GM12878 (cell line): ENCODE measurements at regions not wholly inside any gene's neighbourhood (a gene's known extent, or its start where the extent isn't known, plus 50 kb on each side); places are given as distances from the start of the nearest gene placed in this dataset.

Experiments
- ATAC-seq: fragments of 200-7000 bp; cut with Tn5 transposase; 3 replicates; pipeline ENCODE4 v1.9.1; 2020; ENCODE audit warnings: mild to moderate bottlenecking, moderate library complexity
- BruUV-seq: library from RNA; stranded (reverse); fragments of 400-500 nt; replicated peaks from 2 replicates; lab custom pipeline; 2021; lab: Mats Ljungman, UMichigan
- CTCF ChIA-PET: fragments of 300-600 bp; sonication (Branson Sonifier 250); formaldehyde crosslinking; extraction: SDS; loops from one replicate; lab custom pipeline; 2021; ENCODE audit warnings: inconsistent platforms; lab: Yijun Ruan, JAX
- POLR2A ChIA-PET: fragments of 350-600 bp; formaldehyde crosslinking; extraction: SDS; loops from one replicate; lab custom pipeline; 2021; ENCODE audit warnings: inconsistent platforms; lab: Charles Lee
- RAD21 ChIA-PET: fragments of 300-600 bp; sonication (Branson Sonifier 250); formaldehyde crosslinking; loops from one replicate; lab custom pipeline; 2023; ENCODE audit warnings: antibody characterized with exemption; ENCODE audit not compliant: unreplicated experiment; lab: Charles Lee
- SMC1A ChIA-PET: fragments of 300-600 bp; sonication (Branson Sonifier 250); formaldehyde crosslinking; loops from one replicate; lab custom pipeline; 2023; ENCODE audit not compliant: unreplicated experiment, uncharacterized antibody; lab: Charles Lee
- DNase-seq: peaks from one replicate; pipeline ENCODE4 v3.0.0-alpha.2; 2011; ENCODE audit warnings: low read depth, low spot score
- FAIRE-seq: peaks from 3 replicates; lab custom pipeline; 2011; peaks lifted over from hg19 to GRCh38; lab: Jason Lieb, UNC
- H2AFZ ChIP-seq: 2 replicates; pipeline ENCODE4 v1.6.0; 2011; ENCODE audit warnings: low read depth, low read length, control low read depth; ENCODE audit not compliant: control insufficient read depth
- H3K27ac ChIP-seq: 2 replicates; pipeline ENCODE4 v1.5.1; 2011; ENCODE audit warnings: control low read depth; ENCODE audit not compliant: control insufficient read depth, insufficient read depth
- H3K27me3 ChIP-seq, 2 experiments: replicated peaks in 1 of 2; 2 replicates each; pipeline versions ENCODE4 v1.6.0 to v1.6.1; 2011; ENCODE audit warnings: low read length in 1 of 2; ENCODE audit not compliant: control insufficient read depth in 2 of 2, insufficient read depth in 2 of 2
- H3K36me3 ChIP-seq, 2 experiments: 2 replicates each; pipeline ENCODE4 v1.5.1; 2011; ENCODE audit warnings: low read length in 1 of 2; ENCODE audit not compliant: control insufficient read depth in 2 of 2, insufficient read depth in 2 of 2
- H3K4me1 ChIP-seq: 2 replicates; pipeline ENCODE4 v1.6.1; 2011; ENCODE audit warnings: mild to moderate bottlenecking, low read length, moderate library complexity, mixed read lengths; ENCODE audit not compliant: control insufficient read depth, insufficient read depth
- H3K4me2 ChIP-seq: 2 replicates; pipeline ENCODE4 v1.6.0; 2011; ENCODE audit warnings: control low read depth; ENCODE audit not compliant: control insufficient read depth, insufficient read depth
- H3K4me3 ChIP-seq: fragments of 200-600 bp; sonication (generic); 2 replicates; pipeline ENCODE4 v1.5.1; 2016
- H3K79me2 ChIP-seq: 2 replicates; pipeline ENCODE4 v1.6.0; 2011; ENCODE audit warnings: low read length; ENCODE audit not compliant: control insufficient read depth, insufficient read depth
- H3K9ac ChIP-seq: 2 replicates; pipeline ENCODE4 v1.8.0; 2011; ENCODE audit warnings: low read length, control low read depth, mixed read lengths; ENCODE audit not compliant: control insufficient read depth, insufficient read depth
- H3K9me3 ChIP-seq: replicated peaks from 3 replicates; pipeline ENCODE4 v1.5.1; 2011; ENCODE audit warnings: mild to moderate bottlenecking, low read length; ENCODE audit not compliant: control insufficient read depth, insufficient read depth
- H4K20me1 ChIP-seq: 2 replicates; pipeline ENCODE4 v1.6.0; 2011; ENCODE audit not compliant: control insufficient read depth, insufficient read depth
- BHLHE40 ChIP-seq, 2 experiments: fragments of 450-650 bp in 1 of 2; IDR thresholded peaks; 2 replicates each; pipeline ENCODE4 v1.6.1; 2011 to 2017; ENCODE audit warnings: low read depth in 2 of 2, borderline replicate concordance in 1 of 2, improper control_type of control experiment in 1 of 2, low read length in 1 of 2, mild to moderate bottlenecking in 1 of 2
- CHD2 ChIP-seq: IDR thresholded peaks from 2 replicates; pipeline ENCODE4 v1.6.1; 2011; ENCODE audit warnings: low read depth, low read length, improper control_type of control experiment, borderline replicate concordance
- CREB1 ChIP-seq: IDR thresholded peaks from 2 replicates; pipeline ENCODE4 v1.6.1; 2012; ENCODE audit warnings: low read depth, mild to moderate bottlenecking, inconsistent platforms
- GATAD2B ChIP-seq: fragments of 450-650 bp; conservative IDR thresholded peaks from 2 replicates; pipeline ENCODE4 v1.6.1; 2017; ENCODE audit warnings: low read depth, mild to moderate bottlenecking, moderate library complexity
- IKZF2 ChIP-seq, 2 experiments: fragments of 450-650 bp; IDR thresholded peaks; 2 replicates each; pipeline ENCODE4 v1.6.1; 2017; ENCODE audit warnings: mild to moderate bottlenecking in 2 of 2, moderate library complexity in 2 of 2
- KDM1A ChIP-seq: fragments of 200-600 bp; sonication (generic); IDR thresholded peaks from 2 replicates; pipeline ENCODE4 v1.6.1; 2016; ENCODE audit warnings: borderline replicate concordance
- MTA2 ChIP-seq: fragments of 450-650 bp; IDR thresholded peaks from 2 replicates; pipeline ENCODE4 v1.6.1; 2016; ENCODE audit warnings: low read depth, mild to moderate bottlenecking, moderate library complexity
- MYC ChIP-seq: IDR thresholded peaks from 2 replicates; pipeline ENCODE4 v1.6.1; 2011; ENCODE audit warnings: mild to moderate bottlenecking, low read length, moderate library complexity, inconsistent platforms; ENCODE audit not compliant: insufficient read depth, insufficient replicate concordance, insufficient read length, severe bottlenecking
- PAX8 ChIP-seq: fragments of 450-650 bp; IDR thresholded peaks from 2 replicates; pipeline ENCODE4 v1.6.1; 2017; ENCODE audit warnings: mild to moderate bottlenecking, moderate library complexity
- SMAD1 ChIP-seq: fragments of 450-650 bp; IDR thresholded peaks from 2 replicates; pipeline ENCODE4 v1.6.1; 2018; ENCODE audit warnings: mild to moderate bottlenecking, low read depth; ENCODE audit not compliant: partially characterized antibody
- SREBF1 ChIP-seq: IDR thresholded peaks from 2 replicates; pipeline ENCODE4 v1.6.1; 2012; ENCODE audit warnings: mild to moderate bottlenecking, low read length
- TCF12 ChIP-seq: IDR thresholded peaks from 2 replicates; pipeline ENCODE4 v1.6.1; 2011; ENCODE audit warnings: low read depth, mild to moderate bottlenecking, low read length
- WGBS: methylation state at CpG from one replicate; pipeline ENCODE4 v1.1.6; 2016; ENCODE audit warnings: low lambda C conversion rate; ENCODE audit not compliant: insufficient replicate concordance, insufficient coverage; ENCODE audit errors: missing lambda C conversion rate; 5-methylcytosine and 5-hydroxymethylcytosine counted together
- in situ Hi-C: fragments of 300-500 bp; cut with MboI; formaldehyde crosslinking; loops from 9 replicates; pipeline ENCODE4 v1.14.3; 2018; ENCODE audit warnings: mixed read lengths
- intact Hi-C: fragments of 100-400 bp; cut with micrococcal nuclease; formaldehyde crosslinking; loops from one replicate; pipeline ENCODE4 v1.14.2; 2022; ENCODE audit not compliant: unreplicated experiment
- TF ChIP-seq, protein P1 (sequence below), 3 experiments: IDR thresholded peaks in 2 of 3; conservative IDR thresholded peaks in 1 of 3; 2 replicates each; pipeline ENCODE4 v1.5.1; 2011; ENCODE audit warnings: low read depth in 3 of 3, low read length in 3 of 3, mild to moderate bottlenecking in 3 of 3, control low read depth in 2 of 3, moderate library complexity in 2 of 3, inconsistent platforms in 1 of 3, mixed read lengths in 1 of 3; ENCODE audit not compliant: control insufficient read depth in 2 of 3, insufficient read depth in 1 of 3; ENCODE audit errors: extremely low read depth in 1 of 3
- TF ChIP-seq, protein P2 (sequence below): IDR thresholded peaks from 2 replicates; pipeline ENCODE4 v1.6.1; 2011; ENCODE audit warnings: borderline replicate concordance, low read depth, mild to moderate bottlenecking, moderate library complexity, low read length; ENCODE audit not compliant: insufficient read depth, poor library complexity, severe bottlenecking
- TF ChIP-seq, protein P3 (sequence below): fragments of 450-650 bp; IDR thresholded peaks from 2 replicates; pipeline ENCODE4 v1.6.1; 2014; ENCODE audit warnings: mild to moderate bottlenecking
- TF ChIP-seq, protein P4 (sequence below): IDR thresholded peaks from 2 replicates; pipeline ENCODE4 v1.6.1; 2011; ENCODE audit warnings: low read depth, mild to moderate bottlenecking, low read length, moderate library complexity, borderline replicate concordance; ENCODE audit errors: extremely low read depth

DNA sequence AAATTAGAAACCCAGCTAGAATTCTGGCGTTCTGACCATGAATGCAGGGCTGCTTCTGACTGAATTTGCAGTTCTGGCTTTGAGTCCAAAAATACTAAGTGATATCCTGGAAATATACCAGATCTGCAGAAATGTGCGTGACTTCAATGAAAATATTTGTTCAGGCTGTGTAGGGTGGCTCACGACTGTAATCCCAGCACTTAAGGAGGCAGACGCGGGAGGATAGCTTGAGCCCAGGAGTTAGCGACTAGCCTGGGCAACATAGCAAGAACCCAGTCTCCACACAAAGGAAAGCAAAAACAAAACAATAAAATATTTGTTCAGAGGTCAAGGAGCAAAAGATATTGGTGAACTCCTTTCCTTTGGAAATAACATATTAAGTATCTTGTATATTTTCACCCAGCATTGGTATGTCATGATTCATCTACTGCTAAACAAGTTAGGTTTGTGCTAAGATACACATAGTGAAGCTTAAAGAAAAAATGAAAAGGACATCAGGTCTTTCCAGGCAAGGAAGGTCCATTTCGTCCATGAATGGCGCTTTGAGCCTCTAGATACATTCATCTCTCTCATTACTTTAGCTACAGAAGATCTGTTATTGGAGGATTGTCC is 239.2 kb downstream of the CMPK2 start (continued):
- TF ChIP-seq CHD2 (no peak), IKZF2 (IDR thresholded peaks at IDR 0.05) (no peak), MYC (no peak)

DNA sequence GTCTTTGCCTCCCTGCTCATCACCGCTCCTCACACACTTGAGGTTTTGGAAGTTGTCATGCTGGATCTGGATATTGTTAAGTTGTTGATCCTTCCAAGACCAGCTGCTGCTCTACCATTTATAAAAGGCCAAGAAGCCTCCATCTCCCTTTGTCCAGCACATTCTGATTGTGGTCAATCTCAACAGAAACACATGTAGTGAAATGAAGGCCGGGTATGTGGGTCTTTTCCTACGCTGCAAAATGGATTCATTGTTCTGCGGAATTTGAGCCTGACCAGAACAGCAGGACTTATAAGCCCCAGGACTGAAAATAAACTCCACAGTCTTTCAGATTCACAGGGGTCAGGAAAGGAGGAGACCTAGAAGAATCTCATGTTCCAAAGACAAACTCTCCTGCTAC is 238.4 kb downstream of the CMPK2 start:
- in situ Hi-C loops (no loop called here), intact Hi-C loops (no loop called here)
- CTCF ChIA-PET, result no interaction called here
- SMC1A ChIA-PET, result no interaction called here
- H3K4me1 ChIP-seq, result no peaks in the 10 kb centered on the region
- H3K27me3 ChIP-seq, result no peaks in the 10 kb centered on the region
- no peaks in the 10 kb centered on the region for H4K20me1 ChIP-seq
- FAIRE-seq, result no peak
- H3K4me3 ChIP-seq, result no peak overlapping the region
- RAD21 ChIA-PET, result no interaction called here
- H3K9ac ChIP-seq, result no peak overlapping the region
- DNase-seq, result no peak
- POLR2A ChIA-PET, result no interaction called here
- no peaks in the 10 kb centered on the region for H3K79me2 ChIP-seq
- BruUV-seq, result no TSS peak
- ATAC-seq, result no peak
- no peak overlapping the region for H3K27ac ChIP-seq
- no peak overlapping the region for H3K4me2 ChIP-seq
- 67% methylated on average over 4 of the region's 4 CpGs for WGBS
- H3K36me3 ChIP-seq, result no peaks in the 10 kb centered on the region
- H2AFZ ChIP-seq, result no peak overlapping the region
- H3K9me3 ChIP-seq, result no peaks in the 10 kb centered on the region
- TF ChIP-seq, protein P1, sequence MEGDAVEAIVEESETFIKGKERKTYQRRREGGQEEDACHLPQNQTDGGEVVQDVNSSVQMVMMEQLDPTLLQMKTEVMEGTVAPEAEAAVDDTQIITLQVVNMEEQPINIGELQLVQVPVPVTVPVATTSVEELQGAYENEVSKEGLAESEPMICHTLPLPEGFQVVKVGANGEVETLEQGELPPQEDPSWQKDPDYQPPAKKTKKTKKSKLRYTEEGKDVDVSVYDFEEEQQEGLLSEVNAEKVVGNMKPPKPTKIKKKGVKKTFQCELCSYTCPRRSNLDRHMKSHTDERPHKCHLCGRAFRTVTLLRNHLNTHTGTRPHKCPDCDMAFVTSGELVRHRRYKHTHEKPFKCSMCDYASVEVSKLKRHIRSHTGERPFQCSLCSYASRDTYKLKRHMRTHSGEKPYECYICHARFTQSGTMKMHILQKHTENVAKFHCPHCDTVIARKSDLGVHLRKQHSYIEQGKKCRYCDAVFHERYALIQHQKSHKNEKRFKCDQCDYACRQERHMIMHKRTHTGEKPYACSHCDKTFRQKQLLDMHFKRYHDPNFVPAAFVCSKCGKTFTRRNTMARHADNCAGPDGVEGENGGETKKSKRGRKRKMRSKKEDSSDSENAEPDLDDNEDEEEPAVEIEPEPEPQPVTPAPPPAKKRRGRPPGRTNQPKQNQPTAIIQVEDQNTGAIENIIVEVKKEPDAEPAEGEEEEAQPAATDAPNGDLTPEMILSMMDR (IDR thresholded peaks at IDR 0.05 in 2 of 3, conservative IDR thresholded peaks at IDR 0.05 in 1 of 3; ENCODE audit: control insufficient read depth in 2 of 3, extremely low read depth in 1 of 3, insufficient read depth in 1 of 3, low read depth in 3 of 3, low read length in 3 of 3), result no peak
- TF ChIP-seq GATAD2B (no peak), SMAD1 (no peak), TCF12 (no peak), BHLHE40 (IDR thresholded peaks at IDR 0.05; ENCODE audit: borderline replicate concordance in 1 of 2, low read depth in 2 of 2, low read length in 1 of 2) (no peak), MTA2 (no peak), CREB1 (no peak), KDM1A (no peak), SREBF1 (no peak), MYC (no peak), PAX8 (no peak)
- TF ChIP-seq, protein P2, sequence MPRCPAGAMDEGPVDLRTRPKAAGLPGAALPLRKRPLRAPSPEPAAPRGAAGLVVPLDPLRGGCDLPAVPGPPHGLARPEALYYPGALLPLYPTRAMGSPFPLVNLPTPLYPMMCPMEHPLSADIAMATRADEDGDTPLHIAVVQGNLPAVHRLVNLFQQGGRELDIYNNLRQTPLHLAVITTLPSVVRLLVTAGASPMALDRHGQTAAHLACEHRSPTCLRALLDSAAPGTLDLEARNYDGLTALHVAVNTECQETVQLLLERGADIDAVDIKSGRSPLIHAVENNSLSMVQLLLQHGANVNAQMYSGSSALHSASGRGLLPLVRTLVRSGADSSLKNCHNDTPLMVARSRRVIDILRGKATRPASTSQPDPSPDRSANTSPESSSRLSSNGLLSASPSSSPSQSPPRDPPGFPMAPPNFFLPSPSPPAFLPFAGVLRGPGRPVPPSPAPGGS, result no peak
- TF ChIP-seq, protein P3, sequence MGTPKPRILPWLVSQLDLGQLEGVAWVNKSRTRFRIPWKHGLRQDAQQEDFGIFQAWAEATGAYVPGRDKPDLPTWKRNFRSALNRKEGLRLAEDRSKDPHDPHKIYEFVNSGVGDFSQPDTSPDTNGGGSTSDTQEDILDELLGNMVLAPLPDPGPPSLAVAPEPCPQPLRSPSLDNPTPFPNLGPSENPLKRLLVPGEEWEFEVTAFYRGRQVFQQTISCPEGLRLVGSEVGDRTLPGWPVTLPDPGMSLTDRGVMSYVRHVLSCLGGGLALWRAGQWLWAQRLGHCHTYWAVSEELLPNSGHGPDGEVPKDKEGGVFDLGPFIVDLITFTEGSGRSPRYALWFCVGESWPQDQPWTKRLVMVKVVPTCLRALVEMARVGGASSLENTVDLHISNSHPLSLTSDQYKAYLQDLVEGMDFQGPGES, result no peak
- TF ChIP-seq, protein P4, sequence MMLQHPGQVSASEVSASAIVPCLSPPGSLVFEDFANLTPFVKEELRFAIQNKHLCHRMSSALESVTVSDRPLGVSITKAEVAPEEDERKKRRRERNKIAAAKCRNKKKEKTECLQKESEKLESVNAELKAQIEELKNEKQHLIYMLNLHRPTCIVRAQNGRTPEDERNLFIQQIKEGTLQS, result no peak
